ENCODE measurements at regions not wholly inside any gene's neighbourhood (a gene's known extent, or its start where the extent isn't known, plus 50 kb on each side); places are given as distances from the start of the nearest gene placed in this dataset.

- intact Hi-C loops (cut with DNase I) = no loop called here
- no peaks in the 10 kb centered on the region for H3K4me1 ChIP-seq
- no peaks in the 10 kb centered on the region for H3K36me3 ChIP-seq
- FAIRE-seq (no peak), DNase-seq (no peak), ATAC-seq (no peak)
- 94 to 96% methylated on average over 1 of the region's 1 CpG for WGBS, 2 donors
- no peaks in the 10 kb centered on the region for H3K27me3 ChIP-seq
- H3K9me3 ChIP-seq = no peaks in the 10 kb centered on the region
- no peak for TF ChIP-seq CTCF (IDR thresholded peaks at IDR 0.05)
- H3K4me3 ChIP-seq = no peak overlapping the region
- H3K27ac ChIP-seq = no peak overlapping the region
Observed at GRCh38 chr15:96559087-96559486, 228.6 kb downstream of the NR2F2 start.

- Histone ChIP-seq H3K27me3 (no peaks in the 10 kb centered on the region), H3K27ac (no peak overlapping the region), H3K4me1 (no peaks in the 10 kb centered on the region), H3K36me3 (no peaks in the 10 kb centered on the region), H3K4me3 (no peak overlapping the region), H3K9me3 (no peaks in the 10 kb centered on the region)
- no peak for TF ChIP-seq CTCF (IDR thresholded peaks at IDR 0.05)
- ATAC-seq (no peak), DNase-seq (no peak), FAIRE-seq (no peak)
- intact Hi-C loops (cut with DNase I) = no loop called here
- WGBS, 2 donors = 41 to 55% methylated on average over 4 of the region's 4 CpGs
Observed at GRCh38 chr15:96559631-96560030, 229.1 kb downstream of the NR2F2 start.

- intact Hi-C loops (cut with DNase I) = no loop called here
- H3K36me3 ChIP-seq = no peaks in the 10 kb centered on the region
- DNase-seq = no peak
- no peak for FAIRE-seq
- ATAC-seq = no peak
- no peaks in the 10 kb centered on the region for H3K4me1 ChIP-seq
- H3K27me3 ChIP-seq = no peaks in the 10 kb centered on the region
- no peaks in the 10 kb centered on the region for H3K9me3 ChIP-seq
- no peak overlapping the region for H3K27ac ChIP-seq
- WGBS, 2 donors = 55 to 63% methylated on average over 3 of the region's 3 CpGs
- TF ChIP-seq CTCF (IDR thresholded peaks at IDR 0.05) = no peak
- no peak overlapping the region for H3K4me3 ChIP-seq
Observed at GRCh38 chr15:96560246-96560895, 229.9 kb downstream of the NR2F2 start.

- Histone ChIP-seq H3K4me1 (no peaks in the 10 kb centered on the region), H3K27ac (no peak overlapping the region), H3K36me3 (no peaks in the 10 kb centered on the region), H3K27me3 (no peaks in the 10 kb centered on the region), H3K9me3 (no peaks in the 10 kb centered on the region), H3K4me3 (no peak overlapping the region)
- ATAC-seq = no peak
- DNase-seq = no peak
- intact Hi-C loops (cut with DNase I) = no loop called here
- no peak for TF ChIP-seq CTCF (IDR thresholded peaks at IDR 0.05)
- WGBS, 2 donors = 43 to 49% methylated on average over 2 of the region's 2 CpGs
- no peak for FAIRE-seq
Observed at GRCh38 chr15:96561593-96561992, 231.1 kb downstream of the NR2F2 start.

- Histone ChIP-seq H3K4me3 (no peak overlapping the region), H3K36me3 (no peaks in the 10 kb centered on the region), H3K27me3 (no peaks in the 10 kb centered on the region), H3K4me1 (no peaks in the 10 kb centered on the region), H3K9me3 (no peaks in the 10 kb centered on the region), H3K27ac (no peak overlapping the region)
- 72 to 78% methylated on average over 3 of the region's 3 CpGs for WGBS, 2 donors
- TF ChIP-seq CTCF (IDR thresholded peaks at IDR 0.05) = no peak
- ATAC-seq (no peak), FAIRE-seq (no peak), DNase-seq (no peak)
- intact Hi-C loops (cut with DNase I) = no loop called here
Observed at GRCh38 chr15:96564546-96564945, 234.0 kb downstream of the NR2F2 start.
